Neural cell (in vitro differentiated cells): ENCODE measurements at regions not wholly inside any gene's neighbourhood (a gene's known extent, or its start where the extent isn't known, plus 50 kb on each side); places are given as distances from the start of the nearest gene placed in this dataset.

Experiments used
- H2AFZ ChIP-seq: fragments of 200-600, 300-800 bp; sonication (generic), shearing (Covaris generic); 2 replicates; pipeline ENCODE4 v1.6.0; 2014; ENCODE audit warnings: low read depth, mild to moderate bottlenecking, antibody characterized with exemption, low read length, moderate library complexity
- H3F3A ChIP-seq: fragments of 200-600 bp; shearing (Covaris generic); 2 replicates; pipeline ENCODE4 v1.6.1; 2016; ENCODE audit warnings: mild to moderate bottlenecking, moderate library complexity, mixed read lengths, antibody characterized with exemption, low read length; ENCODE audit not compliant: insufficient read depth, poor library complexity, severe bottlenecking
- H3K27ac ChIP-seq: fragments of 200-600, 300-800 bp; sonication (generic), shearing (Covaris generic); 2 replicates; pipeline ENCODE4 v1.5.1; 2014; ENCODE audit warnings: mild to moderate bottlenecking, low read length, moderate library complexity
- H3K27me3 ChIP-seq: fragments of 300-800, 200-600 bp; sonication (generic), shearing (Covaris generic); 2 replicates; pipeline ENCODE4 v1.6.0; 2014; ENCODE audit warnings: mild to moderate bottlenecking, low read depth, low read length, moderate library complexity; ENCODE audit not compliant: insufficient read depth
- H3K36me3 ChIP-seq: fragments of 300-800, 200-600 bp; sonication (generic), shearing (Covaris generic); 2 replicates; pipeline ENCODE4 v1.5.1; 2014; ENCODE audit warnings: mild to moderate bottlenecking, antibody characterized with exemption, low read length, moderate library complexity; ENCODE audit not compliant: insufficient read depth
- H3K4me2 ChIP-seq: fragments of 300-800, 200-600 bp; sonication (generic), shearing (Covaris generic); 2 replicates; pipeline ENCODE4 v1.6.0; 2014; ENCODE audit warnings: mild to moderate bottlenecking, low read length
- H3K4me3 ChIP-seq: fragments of 300-800, 200-600 bp; sonication (generic), shearing (Covaris generic); 2 replicates; pipeline ENCODE4 v1.5.1; 2014; ENCODE audit warnings: mild to moderate bottlenecking, low read length, moderate library complexity
- H3K79me2 ChIP-seq: fragments of 200-600 bp; shearing (Covaris generic); replicated peaks from 2 replicates; pipeline ENCODE4 v1.6.0; 2014; ENCODE audit warnings: mild to moderate bottlenecking, low read length, moderate library complexity; ENCODE audit not compliant: insufficient read depth
- H3K9ac ChIP-seq: fragments of 300-800, 200-600 bp; sonication (generic), shearing (Covaris generic); 2 replicates; pipeline ENCODE4 v1.6.1; 2016; ENCODE audit warnings: mild to moderate bottlenecking, low read length, mixed read lengths
- H3K9me2 ChIP-seq: fragments of 200-600 bp; shearing (Covaris generic); 2 replicates; pipeline ENCODE4 v1.6.1; 2016; ENCODE audit warnings: mild to moderate bottlenecking, low read length, mixed read lengths; ENCODE audit not compliant: insufficient read depth
- H3K9me3 ChIP-seq: fragments of 200-600, 300-800 bp; sonication (generic), shearing (Covaris generic); 2 replicates; pipeline ENCODE4 v1.6.1; 2016; ENCODE audit warnings: mild to moderate bottlenecking, mixed run types, low read length, moderate library complexity, mixed read lengths
- H4K20me1 ChIP-seq: fragments of 200-600 bp; shearing (Covaris generic); 2 replicates; pipeline ENCODE4 v1.6.1; 2016; ENCODE audit warnings: mild to moderate bottlenecking, mixed run types; ENCODE audit not compliant: insufficient read depth
- EP300 ChIP-seq: fragments of 450-650 bp; conservative IDR thresholded peaks from 2 replicates; pipeline ENCODE4 v1.6.1; 2014; ENCODE audit warnings: antibody characterized with exemption, mild to moderate bottlenecking, moderate library complexity; ENCODE audit not compliant: poor library complexity, severe bottlenecking
- EZH2 ChIP-seq: fragments of 200-600, 300-800 bp; shearing (Covaris generic), sonication (generic); IDR thresholded peaks from 2 replicates; pipeline ENCODE4 v1.6.1; 2014; ENCODE audit warnings: antibody characterized with exemption, low read length, borderline replicate concordance, mild to moderate bottlenecking; ENCODE audit not compliant: insufficient read depth, poor library complexity, severe bottlenecking
- MXI1 ChIP-seq: fragments of 450-650 bp; conservative IDR thresholded peaks from 2 replicates; pipeline ENCODE4 v1.6.1; 2014; ENCODE audit warnings: antibody characterized with exemption, mild to moderate bottlenecking; ENCODE audit not compliant: poor library complexity, severe bottlenecking
- POLR2AphosphoS5 ChIP-seq: IDR thresholded peaks from 2 replicates; pipeline ENCODE4 v1.6.1; 2012
- RAD21 ChIP-seq: fragments of 450-650 bp; conservative IDR thresholded peaks from 2 replicates; pipeline ENCODE4 v1.6.1; 2014; ENCODE audit warnings: antibody characterized with exemption, mild to moderate bottlenecking, moderate library complexity
- SMC3 ChIP-seq: fragments of 450-650 bp; conservative IDR thresholded peaks from 2 replicates; pipeline ENCODE4 v1.6.1; 2014; ENCODE audit warnings: antibody characterized with exemption, mild to moderate bottlenecking, moderate library complexity; ENCODE audit not compliant: poor library complexity
- TAF1 ChIP-seq: IDR thresholded peaks from 2 replicates; pipeline ENCODE4 v1.6.1; 2012; ENCODE audit warnings: low read depth
- TF ChIP-seq, protein P1 (sequence below): IDR thresholded peaks from 2 replicates; pipeline ENCODE4 v1.6.1; 2012; ENCODE audit warnings: borderline replicate concordance
- TF ChIP-seq, protein P2 (sequence below): fragments of 450-650 bp; IDR thresholded peaks from 2 replicates; pipeline ENCODE4 v1.5.1; 2014; ENCODE audit warnings: antibody characterized with exemption, mild to moderate bottlenecking, moderate library complexity; ENCODE audit not compliant: poor library complexity, severe bottlenecking

DNA sequence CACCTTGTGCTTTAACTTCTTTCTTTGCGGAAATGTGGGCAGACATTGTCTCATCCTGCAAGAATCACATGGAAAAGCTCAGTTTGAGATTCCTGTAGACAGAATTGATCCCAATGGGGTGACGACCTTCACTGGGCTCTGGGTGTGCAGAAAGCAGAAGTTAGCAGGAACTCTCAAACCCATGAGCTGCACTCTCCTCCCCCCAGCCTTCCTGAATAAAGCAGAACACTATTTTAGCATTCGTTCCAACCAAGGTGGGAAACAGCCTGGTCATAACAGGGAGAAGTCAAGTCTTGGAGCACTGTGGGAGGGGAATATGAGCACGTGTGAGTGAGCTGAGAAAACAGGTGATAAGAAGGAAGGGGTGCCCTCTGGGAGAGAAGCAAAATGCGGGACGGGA lies 87.4 kb upstream of the FER start:
- Histone ChIP-seq H3K36me3 (no peaks in the 10 kb centered on the region), H3K9ac (no peak overlapping the region), H3K9me3 (no peaks in the 10 kb centered on the region), H3K9me2 (no peaks in the 10 kb centered on the region), H2AFZ (no peak overlapping the region), H3K79me2 (no peaks in the 10 kb centered on the region), H3K27me3 (no peaks in the 10 kb centered on the region), H3K27ac (peak overlapping the region; percentile 15), H3F3A (no peaks in the 10 kb centered on the region), H3K4me2 (no peak overlapping the region), H3K4me3 (no peak overlapping the region), H4K20me1 (no peaks in the 10 kb centered on the region)
- TF ChIP-seq EZH2 (no peak), EP300 (no peak), MXI1 (no peak), TAF1 (no peak)

DNA sequence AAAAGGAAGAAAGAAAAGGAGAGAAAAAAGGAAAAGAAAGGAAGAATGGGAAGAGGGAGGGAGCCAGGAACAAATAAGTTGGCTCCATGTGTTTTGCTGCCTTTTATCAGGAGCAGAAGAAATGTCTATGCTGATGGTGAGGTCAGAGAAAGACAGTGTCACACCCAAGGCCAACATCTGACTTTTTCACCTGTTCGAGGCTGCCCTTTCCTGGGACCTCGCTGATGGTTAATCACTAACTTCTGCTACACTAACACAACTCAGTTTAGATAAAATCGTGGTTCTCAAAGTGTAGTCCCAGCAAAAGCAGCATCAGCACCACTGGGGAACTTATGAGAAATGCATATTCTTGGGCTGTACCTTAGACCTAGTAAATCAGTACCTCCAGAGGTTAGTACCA lies 88.2 kb upstream of the FER start:
- H3K9me2 ChIP-seq: no peaks in the 10 kb centered on the region
- H3K36me3 ChIP-seq: no peaks in the 10 kb centered on the region
- no peaks in the 10 kb centered on the region for H4K20me1 ChIP-seq
- no peak overlapping the region for H2AFZ ChIP-seq
- H3K27ac ChIP-seq: no peak overlapping the region
- no peaks in the 10 kb centered on the region for H3K27me3 ChIP-seq
- H3K4me2 ChIP-seq: no peak overlapping the region
- TF ChIP-seq RAD21 (no peak), SMC3 (no peak), EP300 (no peak), TAF1 (no peak), POLR2AphosphoS5 (no peak), MXI1 (no peak), EZH2 (no peak)
- TF ChIP-seq, protein P1, sequence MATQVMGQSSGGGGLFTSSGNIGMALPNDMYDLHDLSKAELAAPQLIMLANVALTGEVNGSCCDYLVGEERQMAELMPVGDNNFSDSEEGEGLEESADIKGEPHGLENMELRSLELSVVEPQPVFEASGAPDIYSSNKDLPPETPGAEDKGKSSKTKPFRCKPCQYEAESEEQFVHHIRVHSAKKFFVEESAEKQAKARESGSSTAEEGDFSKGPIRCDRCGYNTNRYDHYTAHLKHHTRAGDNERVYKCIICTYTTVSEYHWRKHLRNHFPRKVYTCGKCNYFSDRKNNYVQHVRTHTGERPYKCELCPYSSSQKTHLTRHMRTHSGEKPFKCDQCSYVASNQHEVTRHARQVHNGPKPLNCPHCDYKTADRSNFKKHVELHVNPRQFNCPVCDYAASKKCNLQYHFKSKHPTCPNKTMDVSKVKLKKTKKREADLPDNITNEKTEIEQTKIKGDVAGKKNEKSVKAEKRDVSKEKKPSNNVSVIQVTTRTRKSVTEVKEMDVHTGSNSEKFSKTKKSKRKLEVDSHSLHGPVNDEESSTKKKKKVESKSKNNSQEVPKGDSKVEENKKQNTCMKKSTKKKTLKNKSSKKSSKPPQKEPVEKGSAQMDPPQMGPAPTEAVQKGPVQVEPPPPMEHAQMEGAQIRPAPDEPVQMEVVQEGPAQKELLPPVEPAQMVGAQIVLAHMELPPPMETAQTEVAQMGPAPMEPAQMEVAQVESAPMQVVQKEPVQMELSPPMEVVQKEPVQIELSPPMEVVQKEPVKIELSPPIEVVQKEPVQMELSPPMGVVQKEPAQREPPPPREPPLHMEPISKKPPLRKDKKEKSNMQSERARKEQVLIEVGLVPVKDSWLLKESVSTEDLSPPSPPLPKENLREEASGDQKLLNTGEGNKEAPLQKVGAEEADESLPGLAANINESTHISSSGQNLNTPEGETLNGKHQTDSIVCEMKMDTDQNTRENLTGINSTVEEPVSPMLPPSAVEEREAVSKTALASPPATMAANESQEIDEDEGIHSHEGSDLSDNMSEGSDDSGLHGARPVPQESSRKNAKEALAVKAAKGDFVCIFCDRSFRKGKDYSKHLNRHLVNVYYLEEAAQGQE: no peak
- TF ChIP-seq, protein P2, sequence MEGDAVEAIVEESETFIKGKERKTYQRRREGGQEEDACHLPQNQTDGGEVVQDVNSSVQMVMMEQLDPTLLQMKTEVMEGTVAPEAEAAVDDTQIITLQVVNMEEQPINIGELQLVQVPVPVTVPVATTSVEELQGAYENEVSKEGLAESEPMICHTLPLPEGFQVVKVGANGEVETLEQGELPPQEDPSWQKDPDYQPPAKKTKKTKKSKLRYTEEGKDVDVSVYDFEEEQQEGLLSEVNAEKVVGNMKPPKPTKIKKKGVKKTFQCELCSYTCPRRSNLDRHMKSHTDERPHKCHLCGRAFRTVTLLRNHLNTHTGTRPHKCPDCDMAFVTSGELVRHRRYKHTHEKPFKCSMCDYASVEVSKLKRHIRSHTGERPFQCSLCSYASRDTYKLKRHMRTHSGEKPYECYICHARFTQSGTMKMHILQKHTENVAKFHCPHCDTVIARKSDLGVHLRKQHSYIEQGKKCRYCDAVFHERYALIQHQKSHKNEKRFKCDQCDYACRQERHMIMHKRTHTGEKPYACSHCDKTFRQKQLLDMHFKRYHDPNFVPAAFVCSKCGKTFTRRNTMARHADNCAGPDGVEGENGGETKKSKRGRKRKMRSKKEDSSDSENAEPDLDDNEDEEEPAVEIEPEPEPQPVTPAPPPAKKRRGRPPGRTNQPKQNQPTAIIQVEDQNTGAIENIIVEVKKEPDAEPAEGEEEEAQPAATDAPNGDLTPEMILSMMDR: no peak
- no peak overlapping the region for H3K9ac ChIP-seq
- H3K9me3 ChIP-seq: no peaks in the 10 kb centered on the region
- H3K4me3 ChIP-seq: no peak overlapping the region
- no peaks in the 10 kb centered on the region for H3K79me2 ChIP-seq
- H3F3A ChIP-seq: no peaks in the 10 kb centered on the region
